ENCODE measurements at regions not wholly inside any gene's neighbourhood (a gene's known extent, or its start where the extent isn't known, plus 50 kb on each side); places are given as distances from the start of the nearest gene placed in this dataset.

DNA sequence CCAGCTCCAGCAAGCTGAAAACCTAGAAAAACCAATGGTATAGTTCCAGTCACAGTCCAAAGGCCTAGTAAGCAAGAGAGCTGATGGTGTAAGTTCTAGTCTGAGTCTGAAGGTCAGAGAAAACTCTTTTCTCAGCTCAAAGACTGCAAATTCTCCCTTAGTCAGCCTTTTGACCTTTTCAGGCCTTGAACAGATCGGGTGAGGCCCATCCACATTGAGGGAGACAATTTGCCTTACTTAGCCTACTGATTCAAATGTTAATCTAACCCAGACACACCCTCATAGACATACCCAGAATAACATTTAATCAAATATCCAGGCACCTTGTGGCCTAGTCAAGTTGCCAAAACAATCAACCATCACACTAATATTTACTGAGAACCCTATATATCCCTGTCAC is 110.8 kb upstream of the KCNJ3 start:
- TF ChIP-seq CTCF (conservative IDR thresholded peaks at IDR 0.05; ENCODE audit: low read depth, low read length) = no peak
- TF ChIP-seq RAD21 (IDR thresholded peaks at IDR 0.05; ENCODE audit: low read length) = no peak
- no peak for TF ChIP-seq POLR2A (IDR thresholded peaks at IDR 0.05; ENCODE audit: low read depth, low read length)
- TF ChIP-seq MAZ (IDR thresholded peaks at IDR 0.05; ENCODE audit: borderline replicate concordance, low read depth, low read length) = no peak
- no peak for TF ChIP-seq USF2 (IDR thresholded peaks at IDR 0.05; ENCODE audit: low read depth, low read length)
- TF ChIP-seq BHLHE40 (IDR thresholded peaks at IDR 0.05; ENCODE audit: low read depth, low read length) = no peak
- no peak for TF ChIP-seq CHD1 (IDR thresholded peaks at IDR 0.05; ENCODE audit: low read depth, low read length)
- TF ChIP-seq MXI1 (IDR thresholded peaks at IDR 0.05; ENCODE audit: borderline replicate concordance, low read depth, low read length) = no peak
- no peak for TF ChIP-seq NFE2L2 (IDR thresholded peaks at IDR 0.05; ENCODE audit: low read depth, low read length)
- no peak for TF ChIP-seq SMC3 (IDR thresholded peaks at IDR 0.05; ENCODE audit: low read depth, low read length)
